Naive thymus-derived CD4-positive, alpha-beta T cell (primary cell): ENCODE measurements at regions not wholly inside any gene's neighbourhood (a gene's known extent, or its start where the extent isn't known, plus 50 kb on each side); places are given as distances from the start of the nearest gene placed in this dataset.

Source experiments
- ATAC-seq: fragments of 150-1000 bp; cut with Tn5 transposase; 2 replicates; pipeline ENCODE4 v1.10.0; 2021; ENCODE audit warnings: mild to moderate bottlenecking, moderate library complexity
- CTCF ChIA-PET: fragments of 350-600 bp; sonication (Branson Sonifier 250); formaldehyde crosslinking; loops from one replicate; lab custom pipeline; 2021; ENCODE audit warnings: antibody characterized with exemption; lab: Charles Lee
- POLR2A ChIA-PET: fragments of 350-600 bp; sonication (Branson Sonifier 250); formaldehyde crosslinking; loops from one replicate; lab custom pipeline; 2021; ENCODE audit warnings: antibody characterized with exemption, inconsistent platforms; lab: Charles Lee
- DNase-seq, 9 donors: peaks; one replicate each; pipeline versions ENCODE4 v3.0.0 to v3.0.0-alpha.2; 2020 to 2022; ENCODE audit warnings: mixed read lengths in 1 of 9
- H3K27ac ChIP-seq: one replicate; pipeline ENCODE4 v1.7.0; 2013; ENCODE audit warnings: mild to moderate bottlenecking, low read depth, low read length, moderate library complexity
- H3K27me3 ChIP-seq, 2 donors: one replicate each; pipeline ENCODE4 v1.7.0; 2013; ENCODE audit warnings: low read length in 2 of 2, mild to moderate bottlenecking in 2 of 2, moderate library complexity in 2 of 2; ENCODE audit not compliant: control insufficient read depth in 2 of 2, insufficient read depth in 2 of 2
- H3K36me3 ChIP-seq, 3 experiments: 1 replicate in 2 of 3; 2 replicates in 1 of 3; pipeline ENCODE4 v1.7.0; 2013; ENCODE audit warnings: low read length in 3 of 3, mild to moderate bottlenecking in 3 of 3, moderate library complexity in 1 of 3; ENCODE audit not compliant: insufficient read depth in 3 of 3, control insufficient read depth in 2 of 3
- H3K4me1 ChIP-seq, 2 donors: one replicate each; pipeline ENCODE4 v1.7.0; 2013; ENCODE audit warnings: low read length in 2 of 2, mild to moderate bottlenecking in 2 of 2, moderate library complexity in 1 of 2; ENCODE audit not compliant: control insufficient read depth in 2 of 2, insufficient read depth in 2 of 2
- H3K4me3 ChIP-seq: 2 replicates; pipeline ENCODE4 v1.7.0; 2013; ENCODE audit warnings: mild to moderate bottlenecking, low read length
- H3K9me3 ChIP-seq, 3 experiments: 1 replicate in 2 of 3; 2 replicates in 1 of 3; pipeline ENCODE4 v1.7.0; 2013; ENCODE audit warnings: low read length in 3 of 3; ENCODE audit not compliant: control insufficient read depth in 2 of 3
- H3K27ac Mint-ChIP-seq, 9 donors: one replicate each; pipeline ENCODE4 v1.8.0; 2020 to 2022; ENCODE audit warnings: mixed read lengths in 9 of 9, mild to moderate bottlenecking in 8 of 9, moderate library complexity in 5 of 9, inconsistent platforms in 2 of 9
- H3K27me3 Mint-ChIP-seq, 5 donors: one replicate each; pipeline ENCODE4 v1.8.0; 2021 to 2022; ENCODE audit warnings: mixed read lengths in 5 of 5, mild to moderate bottlenecking in 1 of 5
- H3K36me3 Mint-ChIP-seq, 5 donors: one replicate each; pipeline ENCODE4 v1.8.0; 2020 to 2022; ENCODE audit warnings: mixed read lengths in 5 of 5, mild to moderate bottlenecking in 3 of 5, inconsistent platforms in 1 of 5
- H3K4me1 Mint-ChIP-seq, 7 donors: one replicate each; pipeline ENCODE4 v1.8.0; 2020 to 2022; ENCODE audit warnings: mixed read lengths in 7 of 7, mild to moderate bottlenecking in 3 of 7, inconsistent platforms in 1 of 7
- H3K4me3 Mint-ChIP-seq, 10 donors: one replicate each; pipeline ENCODE4 v1.8.0; 2020 to 2022; ENCODE audit warnings: mild to moderate bottlenecking in 10 of 10, mixed read lengths in 10 of 10, moderate library complexity in 6 of 10, inconsistent platforms in 2 of 10
- H3K9me3 Mint-ChIP-seq, 11 donors: one replicate each; pipeline ENCODE4 v1.8.0; 2020 to 2022; ENCODE audit warnings: mixed read lengths in 11 of 11, mild to moderate bottlenecking in 4 of 11, inconsistent platforms in 1 of 11, moderate library complexity in 1 of 11
- intact Hi-C, 2 donors: fragments of 100-400 bp; cut with micrococcal nuclease; formaldehyde crosslinking; loops; one replicate each; pipeline ENCODE4 v1.15.1; 2023

DNA sequence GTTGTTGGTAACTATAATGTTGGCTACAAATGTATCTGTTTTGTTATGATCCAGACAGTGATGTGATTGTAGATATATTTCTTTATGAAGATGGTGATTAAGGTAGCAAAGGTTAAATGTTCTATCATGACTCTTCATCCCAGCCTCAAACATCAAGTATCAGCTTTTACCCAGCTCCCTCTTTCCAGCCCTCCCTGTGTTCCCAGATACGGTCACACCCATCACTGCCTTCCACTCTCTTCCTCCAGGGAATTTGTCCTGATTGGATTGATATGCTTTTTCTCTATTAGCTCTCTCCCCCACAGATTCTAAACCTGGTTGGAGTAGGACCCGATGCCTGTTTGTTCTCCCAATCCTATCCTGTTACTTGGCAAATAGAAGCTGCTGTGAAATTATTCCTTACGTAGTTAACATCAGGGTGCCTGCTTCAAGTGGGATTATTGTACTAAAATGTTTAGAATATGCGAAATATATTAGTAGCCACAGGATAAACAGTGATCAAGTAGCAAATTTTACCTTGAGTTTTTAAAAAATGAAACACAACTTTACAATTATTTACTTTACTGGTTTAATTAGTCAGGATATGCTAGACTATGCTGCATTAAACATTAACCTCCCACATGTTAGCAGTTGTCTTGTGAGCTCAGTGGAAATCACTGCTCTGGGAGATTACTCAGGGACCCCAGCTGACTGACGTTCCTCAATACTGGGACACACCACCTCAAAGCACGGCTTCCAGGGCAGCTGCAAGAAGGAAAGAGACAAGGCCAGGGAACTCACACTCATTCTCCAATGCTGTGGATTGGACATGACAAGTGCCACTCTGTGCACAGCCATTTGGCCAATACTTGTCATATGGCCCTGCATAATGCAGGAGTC, 165.3 kb downstream of the ALX1 start:
- POLR2A ChIA-PET, result no interaction called here
- intact Hi-C loops, result no loop called here
- Histone ChIP-seq H3K36me3 (no peaks in the 10 kb centered on the region), H3K4me1 (no peaks in the 10 kb centered on the region), H3K4me3 (no peak overlapping the region), H3K9me3 (no peaks in the 10 kb centered on the region), H3K27ac (no peak overlapping the region), H3K27me3 (no peaks in the 10 kb centered on the region)
- Mint-ChIP-seq H3K27ac (no peak overlapping the region), H3K36me3 (no peaks in the 10 kb centered on the region), H3K4me3 (no peak overlapping the region), H3K27me3 (no peaks in the 10 kb centered on the region), H3K9me3 (peaks cover 0 to 7% (median 0%) of the 10 kb centered on the region in 11 donors), H3K4me1 (no peaks in the 10 kb centered on the region)
- DNase-seq, result no peak
- CTCF ChIA-PET, result no interaction called here
- ATAC-seq, result no peak

DNA sequence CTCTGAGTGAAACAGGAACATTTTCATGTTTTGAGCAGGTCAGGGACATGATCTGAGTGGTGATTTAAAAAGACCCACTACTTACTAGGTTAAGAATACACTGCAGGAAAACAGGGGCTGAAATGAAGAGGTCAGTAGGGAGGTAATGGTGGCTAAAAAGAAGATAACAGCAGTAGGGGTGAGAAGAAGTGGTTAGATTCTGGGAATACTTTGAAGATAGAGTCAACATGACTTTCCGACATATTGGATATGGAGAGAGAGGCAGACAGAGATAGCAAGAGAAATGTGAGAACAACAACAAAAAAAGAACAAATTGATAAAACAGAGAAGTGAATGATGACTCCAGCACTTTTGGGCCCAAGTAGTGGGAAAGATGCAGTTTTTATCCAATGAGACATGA, 168.0 kb downstream of the ALX1 start:
- no peak overlapping the region for H3K4me3 Mint-ChIP-seq
- H3K9me3 Mint-ChIP-seq, result peaks cover 0 to 7% (median 0%) of the 10 kb centered on the region in 11 donors
- ChIA-PET POLR2A (no interaction called here), CTCF (no interaction called here)
- no peaks in the 10 kb centered on the region for H3K27me3 ChIP-seq
- intact Hi-C loops, result loop anchor here in 1 of 2 donors (2.0 kb wide), 1 partner anchor 371 kb away; no protein-coding TSS in a partner anchor
- H3K36me3 ChIP-seq, result no peaks in the 10 kb centered on the region
- no peaks in the 10 kb centered on the region for H3K36me3 Mint-ChIP-seq
- H3K27ac Mint-ChIP-seq, result no peak overlapping the region
- no peaks in the 10 kb centered on the region for H3K9me3 ChIP-seq
- DNase-seq (no peak), ATAC-seq (no peak)
- no peak overlapping the region for H3K27ac ChIP-seq
- H3K4me3 ChIP-seq, result no peak overlapping the region
- no peaks in the 10 kb centered on the region for H3K27me3 Mint-ChIP-seq
- H3K4me1 ChIP-seq, result no peaks in the 10 kb centered on the region
- H3K4me1 Mint-ChIP-seq, result no peaks in the 10 kb centered on the region

DNA sequence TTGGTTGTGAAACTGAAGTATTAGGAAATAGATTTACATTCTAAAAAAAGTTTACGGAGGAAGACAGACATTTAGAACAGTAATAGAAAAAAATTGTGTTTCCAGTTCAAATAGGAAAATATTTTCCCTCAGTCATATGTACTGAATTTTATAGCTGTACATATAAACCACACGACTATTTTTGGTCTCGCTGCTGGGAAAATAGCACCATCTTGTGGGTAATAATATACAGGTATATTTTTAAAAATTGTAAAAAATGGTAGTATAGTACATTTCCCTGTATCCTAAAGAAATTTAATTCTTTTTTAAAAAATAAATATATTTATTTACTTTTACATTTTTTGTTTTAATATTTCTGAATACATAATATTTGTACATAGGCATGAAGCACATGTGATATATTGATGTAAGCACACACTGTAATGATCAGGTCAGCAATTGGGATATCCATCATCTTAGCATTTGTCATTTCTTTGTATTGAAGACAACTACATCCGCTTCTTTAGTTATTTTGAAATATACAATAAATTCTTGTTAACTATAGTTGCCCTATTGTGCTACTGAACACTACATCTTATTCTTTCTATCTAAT, 168.6 kb downstream of the ALX1 start:
- H3K4me1 Mint-ChIP-seq, result no peaks in the 10 kb centered on the region
- H3K27ac Mint-ChIP-seq, result no peak overlapping the region
- ATAC-seq (no peak), DNase-seq (no peak)
- POLR2A ChIA-PET, result no interaction called here
- peaks cover 0 to 7% (median 0%) of the 10 kb centered on the region in 11 donors for H3K9me3 Mint-ChIP-seq
- Histone ChIP-seq H3K4me3 (no peak overlapping the region), H3K27ac (no peak overlapping the region), H3K4me1 (no peaks in the 10 kb centered on the region), H3K9me3 (no peaks in the 10 kb centered on the region), H3K27me3 (no peaks in the 10 kb centered on the region), H3K36me3 (no peaks in the 10 kb centered on the region)
- no peaks in the 10 kb centered on the region for H3K36me3 Mint-ChIP-seq
- no peaks in the 10 kb centered on the region for H3K27me3 Mint-ChIP-seq
- CTCF ChIA-PET, result no interaction called here
- H3K4me3 Mint-ChIP-seq, result no peak overlapping the region
- intact Hi-C loops, result loop anchor here in 1 of 2 donors (2.0 kb wide), 1 partner anchor 372 kb away; no protein-coding TSS in a partner anchor

DNA sequence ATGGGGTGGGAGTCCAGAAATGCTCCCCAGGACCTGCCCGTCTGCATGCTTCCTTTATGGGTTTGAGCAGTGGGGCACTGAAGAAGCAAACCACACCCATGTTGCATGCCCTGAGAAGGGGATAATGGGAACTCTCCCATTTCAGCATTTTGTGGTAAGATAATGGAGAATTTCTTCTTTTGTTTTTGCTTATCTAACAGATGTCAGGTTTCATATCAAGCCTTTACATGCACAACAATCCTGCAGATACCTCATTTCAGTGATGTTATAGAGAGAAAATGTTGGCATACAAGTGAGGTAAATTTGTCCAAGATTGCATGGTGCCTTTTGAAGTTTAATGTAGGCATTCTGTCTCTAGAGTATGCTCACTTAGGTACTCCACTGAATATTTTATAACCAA, 177.0 kb downstream of the ALX1 start:
- Histone ChIP-seq H3K9me3 (no peaks in the 10 kb centered on the region), H3K4me1 (no peaks in the 10 kb centered on the region), H3K27ac (no peak overlapping the region), H3K4me3 (no peak overlapping the region), H3K27me3 (no peaks in the 10 kb centered on the region), H3K36me3 (no peaks in the 10 kb centered on the region)
- Mint-ChIP-seq H3K27me3 (no peaks in the 10 kb centered on the region), H3K4me1 (no peaks in the 10 kb centered on the region), H3K36me3 (no peaks in the 10 kb centered on the region), H3K4me3 (no peak overlapping the region), H3K27ac (no peak overlapping the region), H3K9me3 (peaks cover 0 to 4% (median 0%) of the 10 kb centered on the region in 11 donors)
- ChIA-PET POLR2A (no interaction called here), CTCF (no interaction called here)
- intact Hi-C loops, result no loop called here
- no peak for DNase-seq
- no peak for ATAC-seq

DNA sequence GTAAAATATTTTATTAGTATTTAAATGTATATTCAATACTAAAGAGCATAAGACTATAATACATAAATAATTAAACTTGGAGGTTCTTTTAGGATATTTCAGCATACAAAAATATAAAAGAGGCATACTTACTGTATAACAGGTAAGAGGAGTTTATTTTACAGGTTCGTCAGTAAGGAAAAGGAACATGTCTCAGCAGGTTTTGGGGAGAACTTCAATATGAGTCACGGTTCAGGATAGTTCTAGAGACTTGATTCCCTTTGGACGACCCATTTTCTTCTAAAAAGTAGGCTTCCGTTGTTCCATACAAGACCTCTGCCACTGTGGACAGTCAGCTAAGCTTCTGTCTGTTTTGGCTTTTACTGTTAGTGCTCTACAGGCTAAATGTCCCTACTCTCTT, 181.1 kb downstream of the ALX1 start:
- no peaks in the 10 kb centered on the region for H3K36me3 Mint-ChIP-seq
- POLR2A ChIA-PET, result no interaction called here
- H3K27ac Mint-ChIP-seq, result no peak overlapping the region
- intact Hi-C loops, result no loop called here
- H3K9me3 ChIP-seq, result no peaks in the 10 kb centered on the region
- CTCF ChIA-PET, result no interaction called here
- H3K4me3 Mint-ChIP-seq, result no peak overlapping the region
- DNase-seq (no peak), ATAC-seq (no peak)
- no peak overlapping the region for H3K27ac ChIP-seq
- H3K36me3 ChIP-seq, result no peaks in the 10 kb centered on the region
- no peaks in the 10 kb centered on the region for H3K27me3 Mint-ChIP-seq
- no peaks in the 10 kb centered on the region for H3K27me3 ChIP-seq
- peaks cover 0 to 4% (median 0%) of the 10 kb centered on the region in 11 donors for H3K9me3 Mint-ChIP-seq
- no peak overlapping the region for H3K4me3 ChIP-seq
- H3K4me1 Mint-ChIP-seq, result no peaks in the 10 kb centered on the region
- no peaks in the 10 kb centered on the region for H3K4me1 ChIP-seq

DNA sequence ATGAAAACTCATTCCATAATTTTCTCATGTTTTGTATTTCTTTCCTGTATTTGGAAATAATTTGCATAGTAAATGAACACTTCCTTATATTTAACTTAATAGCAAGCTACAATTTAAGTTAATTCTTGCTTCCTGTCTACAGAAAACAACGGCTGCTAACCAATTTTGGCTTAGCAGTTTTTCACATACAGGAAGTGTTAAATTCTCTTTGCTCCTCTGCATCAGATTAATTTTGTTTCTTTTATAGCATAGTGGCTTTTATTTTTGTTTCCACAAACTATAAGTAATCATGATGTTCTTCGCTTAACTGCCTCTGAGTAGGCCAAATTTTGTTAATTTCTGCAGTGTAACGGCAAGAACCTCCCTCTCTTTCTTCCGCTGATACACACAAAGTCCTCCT, 182.9 kb downstream of the ALX1 start:
- no peaks in the 10 kb centered on the region for H3K9me3 ChIP-seq
- ATAC-seq (no peak), DNase-seq (no peak)
- Mint-ChIP-seq H3K4me3 (no peak overlapping the region), H3K4me1 (no peaks in the 10 kb centered on the region), H3K27ac (no peak overlapping the region), H3K9me3 (peaks cover 0 to 4% (median 0%) of the 10 kb centered on the region in 11 donors), H3K27me3 (no peaks in the 10 kb centered on the region), H3K36me3 (no peaks in the 10 kb centered on the region)
- intact Hi-C loops, result no loop called here
- H3K27me3 ChIP-seq, result no peaks in the 10 kb centered on the region
- no peaks in the 10 kb centered on the region for H3K4me1 ChIP-seq
- ChIA-PET CTCF (no interaction called here), POLR2A (no interaction called here)
- no peak overlapping the region for H3K27ac ChIP-seq
- H3K4me3 ChIP-seq, result no peak overlapping the region
- H3K36me3 ChIP-seq, result no peaks in the 10 kb centered on the region
